ENCODE measurements at regions not wholly inside any gene's neighbourhood (a gene's known extent, or its start where the extent isn't known, plus 50 kb on each side); places are given as distances from the start of the nearest gene placed in this dataset.

- TF ChIP-seq POLR2AphosphoS5 (IDR thresholded peaks at IDR 0.05; ENCODE audit: low read depth, low read length) (no peak), REST (IDR thresholded peaks at IDR 0.05; ENCODE audit: insufficient read depth in 1 of 2, low read depth in 2 of 2, low read length in 2 of 2) (no peak)
Observed at GRCh38 chr10:55800602-55801352, 560.3 kb downstream of the ZWINT start.
